CD4-positive, CD25-positive, alpha-beta regulatory T cell (primary cell): ENCODE measurements at regions not wholly inside any gene's neighbourhood (a gene's known extent, or its start where the extent isn't known, plus 50 kb on each side); places are given as distances from the start of the nearest gene placed in this dataset.

ENCODE experiments used
- ATAC-seq, 2 donors: fragments of 150-1000 bp; cut with Tn5 transposase; one replicate each; pipeline ENCODE4 v1.10.0; 2021; ENCODE audit warnings: low read depth in 2 of 2, moderate number of reproducible peaks in 2 of 2, moderate library complexity in 1 of 2
- DNase-seq, 3 donors: peaks; one replicate each; pipeline versions ENCODE4 v3.0.0 to v3.0.0-alpha.2; 2012 to 2022; ENCODE audit warnings: mixed read lengths in 1 of 3
- H3K27ac ChIP-seq: one replicate; pipeline ENCODE4 v1.7.0; 2013; ENCODE audit warnings: mild to moderate bottlenecking, low read length; ENCODE audit not compliant: insufficient read depth, poor library complexity, severe bottlenecking
- H3K27me3 ChIP-seq: one replicate; pipeline ENCODE4 v1.7.0; 2013; ENCODE audit warnings: low read length; ENCODE audit not compliant: control insufficient read depth, insufficient read depth
- H3K36me3 ChIP-seq: one replicate; pipeline ENCODE4 v1.7.0; 2013; ENCODE audit warnings: mild to moderate bottlenecking, low read length, moderate library complexity; ENCODE audit not compliant: control insufficient read depth, insufficient read depth
- H3K4me1 ChIP-seq: 2 replicates; pipeline ENCODE4 v1.7.0; 2013; ENCODE audit warnings: mild to moderate bottlenecking, low read length; ENCODE audit not compliant: insufficient read depth, control insufficient read depth, poor library complexity, severe bottlenecking
- H3K4me3 ChIP-seq: one replicate; pipeline ENCODE4 v1.7.0; 2013; ENCODE audit warnings: low read depth, mild to moderate bottlenecking, low read length, moderate library complexity
- H3K9me3 ChIP-seq, 2 experiments: 1 replicate in 1 of 2; 2 replicates in 1 of 2; pipeline ENCODE4 v1.7.0; 2013; ENCODE audit warnings: low read length in 2 of 2, mild to moderate bottlenecking in 1 of 2, moderate library complexity in 1 of 2; ENCODE audit not compliant: control insufficient read depth in 2 of 2
- H3K27ac Mint-ChIP-seq, 3 donors: one replicate each; pipeline ENCODE4 v1.8.0; 2020 to 2022; ENCODE audit warnings: mild to moderate bottlenecking in 3 of 3, mixed read lengths in 3 of 3, moderate library complexity in 2 of 3
- H3K27me3 Mint-ChIP-seq: one replicate; pipeline ENCODE4 v1.8.0; 2022; ENCODE audit warnings: mild to moderate bottlenecking, mixed read lengths
- H3K36me3 Mint-ChIP-seq: one replicate; pipeline ENCODE4 v1.8.0; 2020; ENCODE audit warnings: mixed read lengths
- H3K4me1 Mint-ChIP-seq, 4 donors: one replicate each; pipeline ENCODE4 v1.8.0; 2020 to 2022; ENCODE audit warnings: mixed read lengths in 4 of 4, mild to moderate bottlenecking in 1 of 4
- H3K4me3 Mint-ChIP-seq, 4 donors: one replicate each; pipeline ENCODE4 v1.8.0; 2020 to 2022; ENCODE audit warnings: mild to moderate bottlenecking in 4 of 4, mixed read lengths in 4 of 4, moderate library complexity in 3 of 4
- H3K9me3 Mint-ChIP-seq, 7 donors: one replicate each; pipeline ENCODE4 v1.8.0; 2020 to 2022; ENCODE audit warnings: mixed read lengths in 7 of 7, mild to moderate bottlenecking in 3 of 7, moderate library complexity in 2 of 7

GRCh38 chr3:18007980-18008379 lies 265.5 kb upstream of the TBC1D5 start:
- Histone ChIP-seq H3K27ac (no peak overlapping the region), H3K27me3 (no peaks in the 10 kb centered on the region), H3K9me3 (no peaks in the 10 kb centered on the region), H3K4me3 (no peak overlapping the region), H3K4me1 (no peaks in the 10 kb centered on the region), H3K36me3 (no peaks in the 10 kb centered on the region)
- no peak for DNase-seq
- no peak overlapping the region for H3K4me3 Mint-ChIP-seq
- H3K9me3 Mint-ChIP-seq = peaks cover 0 to 3% (median 0%) of the 10 kb centered on the region in 7 donors
- H3K4me1 Mint-ChIP-seq = no peaks in the 10 kb centered on the region
- no peaks in the 10 kb centered on the region for H3K36me3 Mint-ChIP-seq
- H3K27ac Mint-ChIP-seq = no peak overlapping the region
- peaks cover 8% of the 10 kb centered on the region for H3K27me3 Mint-ChIP-seq
- ATAC-seq = no peak

GRCh38 chr3:17995769-17996168 lies 253.3 kb upstream of the TBC1D5 start:
- no peaks in the 10 kb centered on the region for H3K4me1 ChIP-seq
- H3K36me3 Mint-ChIP-seq = no peaks in the 10 kb centered on the region
- no peaks in the 10 kb centered on the region for H3K9me3 ChIP-seq
- H3K27me3 Mint-ChIP-seq = peaks cover 4% of the 10 kb centered on the region
- H3K36me3 ChIP-seq = no peaks in the 10 kb centered on the region
- no peak for ATAC-seq
- no peak overlapping the region for H3K27ac ChIP-seq
- H3K4me3 Mint-ChIP-seq = no peak overlapping the region
- peaks cover 0 to 4% (median 0%) of the 10 kb centered on the region in 4 donors for H3K4me1 Mint-ChIP-seq
- H3K4me3 ChIP-seq = no peak overlapping the region
- H3K9me3 Mint-ChIP-seq = no peaks in the 10 kb centered on the region
- no peak overlapping the region for H3K27ac Mint-ChIP-seq
- no peaks in the 10 kb centered on the region for H3K27me3 ChIP-seq
- DNase-seq = no peak

- no peak for ATAC-seq
- Mint-ChIP-seq H3K9me3 (no peaks in the 10 kb centered on the region), H3K27ac (no peak overlapping the region), H3K4me3 (no peak overlapping the region), H3K36me3 (no peaks in the 10 kb centered on the region), H3K27me3 (peaks cover 2% of the 10 kb centered on the region), H3K4me1 (peaks cover 0 to 4% (median 0%) of the 10 kb centered on the region in 4 donors)
- no peaks in the 10 kb centered on the region for H3K27me3 ChIP-seq
- no peak overlapping the region for H3K4me3 ChIP-seq
- DNase-seq = no peak
- H3K9me3 ChIP-seq = no peaks in the 10 kb centered on the region
- H3K27ac ChIP-seq = no peak overlapping the region
- no peaks in the 10 kb centered on the region for H3K36me3 ChIP-seq
- no peaks in the 10 kb centered on the region for H3K4me1 ChIP-seq
Observed at GRCh38 chr3:17994167-17994566, 251.7 kb upstream of the TBC1D5 start.

- Mint-ChIP-seq H3K4me1 (peaks cover 0 to 4% (median 0%) of the 10 kb centered on the region in 4 donors), H3K27me3 (no peaks in the 10 kb centered on the region), H3K4me3 (no peak overlapping the region), H3K9me3 (no peaks in the 10 kb centered on the region), H3K36me3 (no peaks in the 10 kb centered on the region), H3K27ac (no peak overlapping the region)
- H3K4me1 ChIP-seq = no peaks in the 10 kb centered on the region
- H3K4me3 ChIP-seq = no peak overlapping the region
- ATAC-seq (no peak), DNase-seq (no peak)
- no peak overlapping the region for H3K27ac ChIP-seq
- H3K36me3 ChIP-seq = no peaks in the 10 kb centered on the region
- no peaks in the 10 kb centered on the region for H3K27me3 ChIP-seq
- no peaks in the 10 kb centered on the region for H3K9me3 ChIP-seq
Observed at GRCh38 chr3:17990390-17990789, 248.0 kb upstream of the TBC1D5 start.

- no peaks in the 10 kb centered on the region for H3K36me3 Mint-ChIP-seq
- H3K4me3 ChIP-seq = no peak overlapping the region
- H3K4me3 Mint-ChIP-seq = no peak overlapping the region
- H3K27ac ChIP-seq = no peak overlapping the region
- ATAC-seq (no peak), DNase-seq (no peak)
- H3K9me3 ChIP-seq = no peaks in the 10 kb centered on the region
- no peaks in the 10 kb centered on the region for H3K9me3 Mint-ChIP-seq
- no peak overlapping the region for H3K27ac Mint-ChIP-seq
- H3K4me1 Mint-ChIP-seq = peaks cover 0 to 4% (median 0%) of the 10 kb centered on the region in 4 donors
- H3K27me3 ChIP-seq = no peaks in the 10 kb centered on the region
- H3K4me1 ChIP-seq = no peaks in the 10 kb centered on the region
- H3K36me3 ChIP-seq = no peaks in the 10 kb centered on the region
- peaks cover 8% of the 10 kb centered on the region for H3K27me3 Mint-ChIP-seq
Observed at GRCh38 chr3:17986348-17986816, 244.0 kb upstream of the TBC1D5 start.

GRCh38 chr3:17985658-17986347 lies 243.4 kb upstream of the TBC1D5 start:
- H3K9me3 ChIP-seq = no peaks in the 10 kb centered on the region
- DNase-seq = no peak
- no peak overlapping the region for H3K27ac Mint-ChIP-seq
- no peak overlapping the region for H3K27ac ChIP-seq
- H3K27me3 Mint-ChIP-seq = peaks cover 8% of the 10 kb centered on the region
- peaks cover 0 to 3% (median 0%) of the 10 kb centered on the region in 7 donors for H3K9me3 Mint-ChIP-seq
- H3K27me3 ChIP-seq = no peaks in the 10 kb centered on the region
- no peak overlapping the region for H3K4me3 Mint-ChIP-seq
- no peaks in the 10 kb centered on the region for H3K36me3 Mint-ChIP-seq
- no peak overlapping the region for H3K4me3 ChIP-seq
- H3K4me1 Mint-ChIP-seq = no peaks in the 10 kb centered on the region
- no peaks in the 10 kb centered on the region for H3K36me3 ChIP-seq
- no peaks in the 10 kb centered on the region for H3K4me1 ChIP-seq
- ATAC-seq = no peak

GRCh38 chr3:17983106-17983505 lies 240.7 kb upstream of the TBC1D5 start:
- no peaks in the 10 kb centered on the region for H3K4me1 Mint-ChIP-seq
- H3K4me3 Mint-ChIP-seq = no peak overlapping the region
- Histone ChIP-seq H3K9me3 (no peaks in the 10 kb centered on the region), H3K27ac (no peak overlapping the region), H3K4me1 (no peaks in the 10 kb centered on the region), H3K27me3 (no peaks in the 10 kb centered on the region), H3K4me3 (no peak overlapping the region), H3K36me3 (no peaks in the 10 kb centered on the region)
- DNase-seq (no peak), ATAC-seq (no peak)
- H3K27me3 Mint-ChIP-seq = peaks cover 13% of the 10 kb centered on the region
- no peaks in the 10 kb centered on the region for H3K36me3 Mint-ChIP-seq
- H3K27ac Mint-ChIP-seq = no peak overlapping the region
- H3K9me3 Mint-ChIP-seq = peaks cover 0 to 3% (median 0%) of the 10 kb centered on the region in 7 donors

- ATAC-seq (no peak), DNase-seq (no peak)
- Mint-ChIP-seq H3K27me3 (peaks cover 13% of the 10 kb centered on the region), H3K27ac (no peak overlapping the region), H3K9me3 (peaks cover 0 to 3% (median 0%) of the 10 kb centered on the region in 7 donors), H3K36me3 (no peaks in the 10 kb centered on the region), H3K4me1 (no peaks in the 10 kb centered on the region), H3K4me3 (no peak overlapping the region)
- Histone ChIP-seq H3K36me3 (no peaks in the 10 kb centered on the region), H3K9me3 (no peaks in the 10 kb centered on the region), H3K27ac (no peak overlapping the region), H3K27me3 (no peaks in the 10 kb centered on the region), H3K4me1 (no peaks in the 10 kb centered on the region), H3K4me3 (no peak overlapping the region)
Observed at GRCh38 chr3:17982211-17982880, 239.9 kb upstream of the TBC1D5 start.
